GM10266 (cell line): ENCODE measurements at regions not wholly inside any gene's neighbourhood (a gene's known extent, or its start where the extent isn't known, plus 50 kb on each side); places are given as distances from the start of the nearest gene placed in this dataset.

ENCODE experiments used
- DNase-seq: peaks from one replicate; pipeline ENCODE4 v3.0.0; 2012; ENCODE audit errors: extremely low spot score
- TF ChIP-seq, protein P1 (sequence below): IDR thresholded peaks from 2 replicates; pipeline ENCODE4 v1.5.1; 2012; ENCODE audit warnings: mild to moderate bottlenecking, low read depth; ENCODE audit not compliant: control insufficient read depth, insufficient read depth; ENCODE audit errors: missing control alignments

DNA sequence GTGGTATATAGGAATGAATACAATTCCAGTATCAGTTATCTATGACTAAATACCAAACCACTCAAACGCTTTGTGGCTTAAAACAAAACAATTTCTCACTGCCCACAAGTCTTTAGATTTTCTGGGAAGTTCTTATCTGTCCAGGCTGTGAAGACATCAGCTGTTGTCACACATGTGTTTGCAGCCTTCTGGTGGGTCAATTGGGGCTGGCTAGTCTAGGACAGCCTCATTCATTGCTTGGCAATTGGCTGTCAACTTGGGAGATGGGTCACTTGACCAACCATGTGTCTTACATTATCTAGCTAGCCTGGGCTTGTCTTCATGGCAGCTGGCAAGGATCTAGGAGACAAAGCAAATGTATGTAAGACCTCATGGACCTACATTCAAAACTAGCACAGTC lies 53.8 kb upstream of the PAPPA start:
- TF ChIP-seq, protein P1, sequence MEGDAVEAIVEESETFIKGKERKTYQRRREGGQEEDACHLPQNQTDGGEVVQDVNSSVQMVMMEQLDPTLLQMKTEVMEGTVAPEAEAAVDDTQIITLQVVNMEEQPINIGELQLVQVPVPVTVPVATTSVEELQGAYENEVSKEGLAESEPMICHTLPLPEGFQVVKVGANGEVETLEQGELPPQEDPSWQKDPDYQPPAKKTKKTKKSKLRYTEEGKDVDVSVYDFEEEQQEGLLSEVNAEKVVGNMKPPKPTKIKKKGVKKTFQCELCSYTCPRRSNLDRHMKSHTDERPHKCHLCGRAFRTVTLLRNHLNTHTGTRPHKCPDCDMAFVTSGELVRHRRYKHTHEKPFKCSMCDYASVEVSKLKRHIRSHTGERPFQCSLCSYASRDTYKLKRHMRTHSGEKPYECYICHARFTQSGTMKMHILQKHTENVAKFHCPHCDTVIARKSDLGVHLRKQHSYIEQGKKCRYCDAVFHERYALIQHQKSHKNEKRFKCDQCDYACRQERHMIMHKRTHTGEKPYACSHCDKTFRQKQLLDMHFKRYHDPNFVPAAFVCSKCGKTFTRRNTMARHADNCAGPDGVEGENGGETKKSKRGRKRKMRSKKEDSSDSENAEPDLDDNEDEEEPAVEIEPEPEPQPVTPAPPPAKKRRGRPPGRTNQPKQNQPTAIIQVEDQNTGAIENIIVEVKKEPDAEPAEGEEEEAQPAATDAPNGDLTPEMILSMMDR, result no peak
- no peak for DNase-seq

- TF ChIP-seq, protein P1, result no peak
- DNase-seq, result no peak
Observed at GRCh38 chr9:116100711-116101121, 52.9 kb upstream of the PAPPA start.

GRCh38 chr9:116101516-116101915 lies 52.1 kb upstream of the PAPPA start:
- TF ChIP-seq, protein P1, result no peak
- no peak for DNase-seq

GRCh38 chr9:116102596-116102995 lies 51.0 kb upstream of the PAPPA start:
- TF ChIP-seq, protein P1, result no peak
- DNase-seq, result no peak
